Hepatocyte (in vitro differentiated cells): ENCODE measurements at regions not wholly inside any gene's neighbourhood (a gene's known extent, or its start where the extent isn't known, plus 50 kb on each side); places are given as distances from the start of the nearest gene placed in this dataset.

Experiments
- CTCF ChIP-seq: fragments of 200-600 bp; sonication (generic); IDR thresholded peaks from 2 replicates; pipeline ENCODE4 v1.5.1; 2016; ENCODE audit warnings: antibody characterized with exemption, mild to moderate bottlenecking; ENCODE audit not compliant: poor library complexity
- EZH2 ChIP-seq: fragments of 200-600 bp; sonication (generic); IDR thresholded peaks from 2 replicates; pipeline ENCODE4 v1.6.1; 2016; ENCODE audit warnings: antibody characterized with exemption, mild to moderate bottlenecking, borderline replicate concordance
- EZH2phosphoT487 ChIP-seq: fragments of 200-600 bp; sonication (generic); IDR thresholded peaks from one replicate; pipeline ENCODE4 v1.6.1; 2018; ENCODE audit warnings: antibody characterized with exemption, mild to moderate bottlenecking, low read depth, moderate library complexity; ENCODE audit not compliant: unreplicated experiment, severe bottlenecking

DNA sequence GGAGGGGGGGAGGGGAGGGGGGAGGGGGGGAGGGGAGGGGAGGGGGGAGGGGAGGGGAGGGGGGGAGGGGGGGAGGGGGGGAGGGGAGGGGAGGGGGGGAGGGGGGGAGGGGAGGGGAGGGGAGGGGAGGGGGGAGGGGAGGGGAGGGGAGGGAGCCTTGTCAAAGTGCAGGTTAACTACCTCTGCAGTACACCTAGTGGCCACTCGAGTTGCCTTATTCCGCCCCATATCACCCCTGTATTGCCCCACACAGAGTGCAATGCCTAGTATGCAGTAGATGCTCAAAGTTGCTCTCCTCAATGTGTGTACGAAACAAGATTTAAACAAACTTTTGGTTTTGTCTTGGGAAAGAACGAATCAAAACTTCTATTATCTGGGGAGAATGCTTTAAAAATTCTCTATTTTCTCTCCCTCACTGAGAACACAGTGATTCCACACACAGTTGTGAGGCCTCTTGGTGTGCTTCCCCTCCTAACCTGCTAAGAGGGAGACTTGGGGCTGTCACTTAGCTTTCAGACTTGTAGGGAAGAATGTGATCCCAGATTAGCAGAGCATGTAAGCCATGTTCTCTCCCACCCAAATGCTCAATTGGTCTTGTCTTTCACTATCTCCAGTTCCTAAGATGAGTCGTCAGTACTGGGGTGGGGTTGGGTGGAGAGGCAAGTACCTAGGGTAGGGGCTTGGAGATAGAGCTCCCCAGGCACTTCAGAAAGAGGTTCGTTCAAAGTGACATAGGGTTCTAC is 79.7 kb upstream of the MAP10 start:
- TF ChIP-seq CTCF (no peak), EZH2phosphoT487 (no peak), EZH2 (no peak)
